HepG2 (cell line): ENCODE measurements at regions not wholly inside any gene's neighbourhood (a gene's known extent, or its start where the extent isn't known, plus 50 kb on each side); places are given as distances from the start of the nearest gene placed in this dataset.

ENCODE experiments used
- ATAC-seq: fragments of 200-7000 bp; cut with Tn5 transposase; 3 replicates; pipeline ENCODE4 v1.9.1; 2020; ENCODE audit warnings: mild to moderate bottlenecking, moderate library complexity
- BruUV-seq: library from RNA; stranded (reverse); fragments of 400-500 nt; replicated peaks from 2 replicates; lab custom pipeline; 2021; lab: Mats Ljungman, UMichigan
- CTCF ChIA-PET: fragments of 300-600 bp; formaldehyde crosslinking; extraction: SDS; loops from one replicate; lab custom pipeline; 2021; ENCODE audit warnings: low total read pairs, inconsistent platforms, low intra/inter-chr PET ratio; lab: Yijun Ruan, JAX
- POLR2A ChIA-PET: fragments of 350-600 bp; sonication (Branson Sonifier 250); formaldehyde crosslinking; loops from one replicate; lab custom pipeline; 2020; ENCODE audit warnings: antibody characterized with exemption, inconsistent platforms; lab: Yijun Ruan, JAX
- DNase-seq: peaks from one replicate; pipeline ENCODE4 v3.0.0-alpha.2; 2015; ENCODE audit warnings: low spot score
- FAIRE-seq: peaks from 3 replicates; lab custom pipeline; 2011; peaks lifted over from hg19 to GRCh38; lab: Jason Lieb, UNC
- H2AFZ ChIP-seq: one replicate; pipeline ENCODE4 v1.6.1; 2011; ENCODE audit warnings: low read length, inconsistent platforms
- H3K27ac ChIP-seq: fragments of 300-600 bp; 3 replicates; pipeline ENCODE4 v1.8.0; 2011; ENCODE audit warnings: mixed run types, mild to moderate bottlenecking, mixed read lengths, low read length, inconsistent platforms; ENCODE audit not compliant: insufficient read depth; ENCODE audit errors: extremely low read length
- H3K27me3 ChIP-seq, 2 experiments: fragments of 200-600 bp in 1 of 2; 2 replicates in 1 of 2; 3 replicates in 1 of 2; pipeline versions ENCODE4 v1.6.0 to v1.8.0; 2011; ENCODE audit warnings: low read length in 2 of 2, mild to moderate bottlenecking in 2 of 2, moderate library complexity in 2 of 2, inconsistent platforms in 1 of 2; ENCODE audit not compliant: insufficient read depth in 2 of 2, control insufficient read depth in 1 of 2
- H3K36me3 ChIP-seq, 2 experiments: fragments of 200-600 bp in 1 of 2; replicated peaks in 1 of 2; 2 replicates in 1 of 2; 3 replicates in 1 of 2; pipeline versions ENCODE4 v1.5.1 to v1.8.0; 2011; ENCODE audit warnings: low read length in 2 of 2, inconsistent platforms in 1 of 2; ENCODE audit not compliant: insufficient read depth in 2 of 2, control insufficient read depth in 1 of 2
- H3K4me1 ChIP-seq: 2 replicates; pipeline ENCODE4 v1.5.1; 2012; ENCODE audit warnings: low read length, inconsistent platforms; ENCODE audit not compliant: insufficient read depth
- H3K4me2 ChIP-seq: 2 replicates; pipeline ENCODE4 v1.6.0; 2011; ENCODE audit warnings: low read depth, low read length, inconsistent platforms
- H3K4me3 ChIP-seq, 3 experiments: fragments of 200-600 bp in 1 of 3; sonication (generic), shearing (Covaris generic) in 1 of 3; replicated peaks in 1 of 3; 2 replicates each; pipeline ENCODE4 v1.5.1; 2011 to 2016; ENCODE audit warnings: low read length in 3 of 3, inconsistent platforms in 2 of 3, low read depth in 2 of 3, mild to moderate bottlenecking in 2 of 3, control low read depth in 1 of 3, mixed read lengths in 1 of 3; ENCODE audit not compliant: insufficient read depth in 1 of 3
- H3K79me2 ChIP-seq: one replicate; pipeline ENCODE4 v1.6.1; 2011; ENCODE audit warnings: low read length, inconsistent platforms; ENCODE audit not compliant: insufficient read depth
- H3K9ac ChIP-seq: 2 replicates; pipeline ENCODE4 v1.6.0; 2011; ENCODE audit warnings: mild to moderate bottlenecking, low read depth, low read length, inconsistent platforms; ENCODE audit not compliant: insufficient read depth
- H3K9me3 ChIP-seq: 2 replicates; pipeline ENCODE4 v1.5.1; 2012; ENCODE audit warnings: mild to moderate bottlenecking, low read length
- H4K20me1 ChIP-seq: 2 replicates; pipeline ENCODE4 v1.6.0; 2011; ENCODE audit warnings: inconsistent platforms, mild to moderate bottlenecking, low read length, moderate library complexity; ENCODE audit not compliant: insufficient read depth
- ADNP ChIP-seq: sonication (generic); formaldehyde crosslinking; IDR thresholded peaks from 2 replicates; pipeline ENCODE4 v1.4.0; 2020; ENCODE audit warnings: missing genetic modification reagents
- CENPT ChIP-seq: sonication (generic); formaldehyde crosslinking; IDR thresholded peaks from 2 replicates; pipeline ENCODE4 v1.8.0; 2022; ENCODE audit warnings: low read depth, mild to moderate bottlenecking, moderate library complexity, missing genetic modification reagents
- DZIP1 ChIP-seq: sonication (generic); formaldehyde crosslinking; IDR thresholded peaks from 2 replicates; pipeline ENCODE4 v1.5.0; 2020; ENCODE audit warnings: mild to moderate bottlenecking, missing genetic modification reagents
- HOMEZ ChIP-seq: IDR thresholded peaks from 2 replicates; pipeline ENCODE4 v1.6.1; 2016; ENCODE audit warnings: low read depth
- SNAI1 ChIP-seq: sonication (generic); formaldehyde crosslinking; IDR thresholded peaks from 2 replicates; pipeline ENCODE4 v1.5.0; 2020; ENCODE audit warnings: mild to moderate bottlenecking, missing genetic modification reagents, borderline replicate concordance
- SNRNP70 ChIP-seq: fragments of 200-400 bp; formaldehyde crosslinking; IDR thresholded peaks from 2 replicates; pipeline ENCODE4 v1.6.1; 2017; ENCODE audit warnings: mild to moderate bottlenecking, low read depth, low read length, moderate library complexity
- SP5 ChIP-seq: IDR thresholded peaks from 2 replicates; pipeline ENCODE4 v1.6.1; 2016; ENCODE audit warnings: low read depth, borderline replicate concordance
- TEAD3 ChIP-seq: optimal IDR thresholded peaks from 2 replicates; pipeline ENCODE3; 2016; ENCODE audit warnings: borderline replicate concordance
- TOPORS ChIP-seq: sonication (generic); formaldehyde crosslinking; IDR thresholded peaks from 2 replicates; pipeline ENCODE4 v1.8.0; 2023; ENCODE audit warnings: mild to moderate bottlenecking, missing genetic modification reagents
- USF2 ChIP-seq, 2 experiments: sonication (generic) in 1 of 2; formaldehyde crosslinking in 1 of 2; IDR thresholded peaks; 2 replicates each; pipeline versions ENCODE4 v1.5.1 to v1.6.1; 2011 to 2020; ENCODE audit warnings: borderline replicate concordance in 1 of 2, low read depth in 1 of 2, low read length in 1 of 2, mild to moderate bottlenecking in 1 of 2, missing genetic modification reagents in 1 of 2, moderate library complexity in 1 of 2
- ZNF276 ChIP-seq: sonication (generic); formaldehyde crosslinking; IDR thresholded peaks from 2 replicates; pipeline ENCODE4 v1.4.0; 2020; ENCODE audit warnings: mild to moderate bottlenecking, low read depth, missing genetic modification reagents
- ZNF709 ChIP-seq: sonication (generic); formaldehyde crosslinking; IDR thresholded peaks from 2 replicates; pipeline ENCODE4 v1.5.0; 2020; ENCODE audit warnings: mild to moderate bottlenecking, missing genetic modification reagents
- in situ Hi-C: cut with HindIII; loops from 2 replicates; pipeline ENCODE4 v1.10.0; 2017; ENCODE audit warnings: low pct_unique_long_range_greater_than_20kb; ENCODE audit not compliant: extremely low pct_ligation_motif_present
- intact Hi-C: fragments of 100-400 bp; cut with micrococcal nuclease; formaldehyde crosslinking; loops from one replicate; pipeline ENCODE4 v1.10.0; 2022; ENCODE audit not compliant: unreplicated experiment

GRCh38 chr3:16675805-16676204 lies 70.6 kb upstream of the DAZL start:
- Histone ChIP-seq H2AFZ (no peak overlapping the region), H4K20me1 (no peaks in the 10 kb centered on the region), H3K79me2 (no peaks in the 10 kb centered on the region), H3K9ac (no peak overlapping the region), H3K4me1 (no peaks in the 10 kb centered on the region), H3K36me3 (no peaks in the 10 kb centered on the region), H3K4me3 (no peak overlapping the region), H3K4me2 (no peak overlapping the region), H3K9me3 (peaks cover 8% of the 10 kb centered on the region; the same call in 1 of the 2 replicates), H3K27me3 (no peaks in the 10 kb centered on the region), H3K27ac (no peak overlapping the region)
- ChIA-PET POLR2A (no interaction called here), CTCF (no interaction called here)
- intact Hi-C loops (no loop called here), in situ Hi-C loops (no loop called here)
- FAIRE-seq (no peak), DNase-seq (no peak), ATAC-seq (no peak)
- no TSS peak for BruUV-seq
- no peak for TF ChIP-seq HOMEZ (CRISPR knock-in tag)
- no peak for TF ChIP-seq ZNF276 (CRISPR knock-in tag)
- no peak for TF ChIP-seq ADNP
- TF ChIP-seq SNRNP70 = no peak
- TF ChIP-seq ZNF709 (CRISPR knock-in tag) = no peak
- TF ChIP-seq TEAD3 (CRISPR knock-in tag) = no peak
- TF ChIP-seq USF2 (IDR thresholded peaks at IDR 0.05; ENCODE audit: low read depth, low read length) = no peak
- TF ChIP-seq USF2 (CRISPR knock-in tag; IDR thresholded peaks at IDR 0.05; ENCODE audit: borderline replicate concordance) = no peak
- TF ChIP-seq DZIP1 (CRISPR knock-in tag) = no peak
- no peak for TF ChIP-seq CENPT (CRISPR knock-in tag)
- TF ChIP-seq TOPORS (CRISPR knock-in tag) = no peak
- TF ChIP-seq SP5 = no peak
- TF ChIP-seq SNAI1 = no peak
